ENCODE measurements at regions not wholly inside any gene's neighbourhood (a gene's known extent, or its start where the extent isn't known, plus 50 kb on each side); places are given as distances from the start of the nearest gene placed in this dataset.

DNA sequence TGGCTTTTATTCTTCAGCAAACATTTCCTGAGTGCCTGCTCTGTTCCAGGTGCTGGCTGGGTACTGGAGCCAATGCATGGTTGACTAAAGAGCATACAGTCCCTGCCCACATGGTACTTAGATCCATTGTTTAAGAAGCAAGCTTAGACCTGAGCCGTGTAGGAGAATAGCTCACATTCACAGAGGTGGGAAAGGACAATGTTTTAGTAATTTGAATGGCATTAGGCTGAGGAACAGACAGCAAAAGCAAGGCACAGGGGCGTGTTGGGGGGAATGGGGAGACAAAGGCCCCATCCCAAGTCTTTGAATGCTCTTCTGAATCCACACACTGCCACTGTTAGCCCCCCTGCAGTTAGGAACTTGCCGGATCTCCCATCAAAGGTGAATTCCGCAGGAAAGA lies 388.2 kb upstream of the RGMA start:
- TF ChIP-seq, protein P1, sequence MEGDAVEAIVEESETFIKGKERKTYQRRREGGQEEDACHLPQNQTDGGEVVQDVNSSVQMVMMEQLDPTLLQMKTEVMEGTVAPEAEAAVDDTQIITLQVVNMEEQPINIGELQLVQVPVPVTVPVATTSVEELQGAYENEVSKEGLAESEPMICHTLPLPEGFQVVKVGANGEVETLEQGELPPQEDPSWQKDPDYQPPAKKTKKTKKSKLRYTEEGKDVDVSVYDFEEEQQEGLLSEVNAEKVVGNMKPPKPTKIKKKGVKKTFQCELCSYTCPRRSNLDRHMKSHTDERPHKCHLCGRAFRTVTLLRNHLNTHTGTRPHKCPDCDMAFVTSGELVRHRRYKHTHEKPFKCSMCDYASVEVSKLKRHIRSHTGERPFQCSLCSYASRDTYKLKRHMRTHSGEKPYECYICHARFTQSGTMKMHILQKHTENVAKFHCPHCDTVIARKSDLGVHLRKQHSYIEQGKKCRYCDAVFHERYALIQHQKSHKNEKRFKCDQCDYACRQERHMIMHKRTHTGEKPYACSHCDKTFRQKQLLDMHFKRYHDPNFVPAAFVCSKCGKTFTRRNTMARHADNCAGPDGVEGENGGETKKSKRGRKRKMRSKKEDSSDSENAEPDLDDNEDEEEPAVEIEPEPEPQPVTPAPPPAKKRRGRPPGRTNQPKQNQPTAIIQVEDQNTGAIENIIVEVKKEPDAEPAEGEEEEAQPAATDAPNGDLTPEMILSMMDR (IDR thresholded peaks at IDR 0.05; ENCODE audit: insufficient read depth, low read length): no peak
- TF ChIP-seq REST (IDR thresholded peaks at IDR 0.05; ENCODE audit: insufficient replicate concordance, low read depth): no peak
- TF ChIP-seq POLR2AphosphoS5 (IDR thresholded peaks at IDR 0.05; ENCODE audit: low read depth): no peak
- no peak for TF ChIP-seq GABPA (IDR thresholded peaks at IDR 0.05; ENCODE audit: low read depth)

Measured in HL-60 (cell line).